OCI-LY3 (cell line): ENCODE measurements at regions not wholly inside any gene's neighbourhood (a gene's known extent, or its start where the extent isn't known, plus 50 kb on each side); places are given as distances from the start of the nearest gene placed in this dataset.

ENCODE experiments used
- H2AFZ ChIP-seq: fragments of 200-600, 300-600 bp; shearing (Covaris generic); 2 replicates; pipeline ENCODE4 v1.6.0; 2014; ENCODE audit warnings: antibody characterized with exemption, low read depth, low read length
- H3K27ac ChIP-seq: fragments of 200-600, 300-600 bp; sonication (generic); 2 replicates; pipeline ENCODE4 v1.5.1; 2014; ENCODE audit warnings: mild to moderate bottlenecking, low read length, moderate library complexity, mixed read lengths
- H3K27me3 ChIP-seq: fragments of 200-600, 300-600 bp; sonication (generic); 2 replicates; pipeline ENCODE4 v1.6.1; 2014; ENCODE audit warnings: low read depth, low read length, mixed read lengths
- H3K36me3 ChIP-seq: fragments of 200-600, 300-600 bp; sonication (generic); replicated peaks from 2 replicates; pipeline ENCODE3; 2014; ENCODE audit warnings: low read depth, low read length, mixed read lengths
- H3K4me1 ChIP-seq: fragments of 300-600, 200-600 bp; sonication (generic); 2 replicates; pipeline ENCODE4 v1.6.1; 2014; ENCODE audit warnings: low read length, mixed read lengths
- H3K4me2 ChIP-seq: fragments of 200-600, 300-600 bp; sonication (generic); 2 replicates; pipeline ENCODE4 v1.6.1; 2014; ENCODE audit warnings: low read length, mixed read lengths
- H3K4me3 ChIP-seq: fragments of 300-600, 200-600 bp; sonication (generic); 2 replicates; pipeline ENCODE4 v1.5.1; 2014; ENCODE audit warnings: antibody characterized with exemption, mild to moderate bottlenecking, low read length, moderate library complexity
- H3K79me2 ChIP-seq: fragments of 300-600, 200-600 bp; shearing (Covaris generic); 2 replicates; pipeline ENCODE4 v1.6.1; 2014; ENCODE audit warnings: mild to moderate bottlenecking, low read length, mixed read lengths
- H3K9ac ChIP-seq: fragments of 300-600, 200-600 bp; shearing (Covaris generic); 2 replicates; pipeline ENCODE4 v1.6.0; 2014; ENCODE audit warnings: mild to moderate bottlenecking, low read length, moderate library complexity
- H3K9me3 ChIP-seq: fragments of 200-600, 300-600 bp; shearing (Covaris generic); 2 replicates; pipeline ENCODE4 v1.6.1; 2014; ENCODE audit warnings: low read length, mixed read lengths; ENCODE audit not compliant: insufficient read depth
- H4K20me1 ChIP-seq: fragments of 200-600, 300-600 bp; sonication (generic); 2 replicates; pipeline ENCODE4 v1.6.1; 2016; ENCODE audit warnings: low read length, mixed read lengths; ENCODE audit not compliant: insufficient read depth
- CTCF ChIP-seq: fragments of 200-600, 300-600 bp; sonication (generic); IDR thresholded peaks from 2 replicates; pipeline ENCODE4 v1.5.1; 2014; ENCODE audit warnings: antibody characterized with exemption, low read length, low read depth
- EZH2phosphoT487 ChIP-seq: fragments of 200-600 bp; shearing (Covaris generic); IDR thresholded peaks from 2 replicates; pipeline ENCODE4 v1.6.1; 2018; ENCODE audit warnings: antibody characterized with exemption, mixed run types, low read depth

GRCh38 chr2:175811971-175812370 is 190.1 kb downstream of the LNPK start:
- TF ChIP-seq CTCF (no peak), EZH2phosphoT487 (no peak)
- Histone ChIP-seq H3K9ac (no peak overlapping the region), H3K27me3 (no peaks in the 10 kb centered on the region), H3K4me3 (no peak overlapping the region), H2AFZ (no peak overlapping the region), H4K20me1 (no peaks in the 10 kb centered on the region), H3K4me1 (no peaks in the 10 kb centered on the region), H3K79me2 (no peaks in the 10 kb centered on the region), H3K9me3 (no peaks in the 10 kb centered on the region), H3K4me2 (no peak overlapping the region), H3K27ac (no peak overlapping the region), H3K36me3 (no peaks in the 10 kb centered on the region)

GRCh38 chr2:175808858-175809257 is 193.2 kb downstream of the LNPK start:
- H3K27me3 ChIP-seq, result no peaks in the 10 kb centered on the region
- H3K9ac ChIP-seq, result no peak overlapping the region

DNA sequence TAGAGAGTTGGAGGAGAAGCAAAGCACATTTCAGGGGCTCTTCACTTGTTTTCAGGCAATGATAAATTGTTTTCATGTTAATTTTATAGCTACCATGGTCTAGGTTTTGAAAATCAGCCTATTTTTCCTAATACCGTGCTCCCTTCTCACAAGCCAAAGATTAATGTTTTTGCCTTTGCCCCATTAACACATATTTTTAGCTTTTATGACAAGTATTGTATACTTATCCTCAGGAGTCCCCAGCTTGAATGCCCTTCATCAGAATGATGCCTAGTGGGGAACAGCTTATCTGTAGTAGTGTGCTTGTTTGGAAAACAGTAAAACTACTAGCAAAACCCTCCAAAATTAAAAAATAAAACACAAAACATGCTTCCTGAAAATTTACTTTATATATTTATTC is 194.0 kb downstream of the LNPK start:
- Histone ChIP-seq H2AFZ (no peak overlapping the region), H3K36me3 (no peaks in the 10 kb centered on the region), H3K79me2 (no peaks in the 10 kb centered on the region), H3K4me1 (peaks cover 17% of the 10 kb centered on the region), H4K20me1 (no peaks in the 10 kb centered on the region), H3K9ac (no peak overlapping the region), H3K27ac (no peak overlapping the region), H3K4me3 (no peak overlapping the region), H3K9me3 (no peaks in the 10 kb centered on the region), H3K27me3 (no peaks in the 10 kb centered on the region), H3K4me2 (no peak overlapping the region)
- TF ChIP-seq EZH2phosphoT487, result no peak
- no peak for TF ChIP-seq CTCF

More at GRCh38 chr2:175808858-175809257, 193.2 kb downstream of the LNPK start:
- Histone ChIP-seq H3K9me3 (no peaks in the 10 kb centered on the region), H2AFZ (no peak overlapping the region), H3K4me2 (no peak overlapping the region), H3K4me1 (peaks cover 9% of the 10 kb centered on the region), H3K36me3 (no peaks in the 10 kb centered on the region), H3K27ac (no peak overlapping the region), H3K79me2 (no peaks in the 10 kb centered on the region), H3K4me3 (no peak overlapping the region), H4K20me1 (no peaks in the 10 kb centered on the region)
- TF ChIP-seq CTCF (no peak), EZH2phosphoT487 (no peak)

GRCh38 chr2:175807031-175807873 is 194.8 kb downstream of the LNPK start:
- H3K79me2 ChIP-seq, result no peaks in the 10 kb centered on the region
- H3K4me3 ChIP-seq, result no peak overlapping the region
- no peaks in the 10 kb centered on the region for H3K9me3 ChIP-seq
- H3K4me2 ChIP-seq, result no peak overlapping the region
- H3K27me3 ChIP-seq, result no peaks in the 10 kb centered on the region
- peaks cover 25% of the 10 kb centered on the region for H3K4me1 ChIP-seq
- H4K20me1 ChIP-seq, result no peaks in the 10 kb centered on the region
- H3K36me3 ChIP-seq, result no peaks in the 10 kb centered on the region
- H2AFZ ChIP-seq, result no peak overlapping the region
- H3K9ac ChIP-seq, result no peak overlapping the region
- no peak overlapping the region for H3K27ac ChIP-seq
- TF ChIP-seq EZH2phosphoT487 (no peak), CTCF (no peak)
